Inferior parietal cortex (tissue), 1 donor: ENCODE measurements at regions not wholly inside any gene's neighbourhood (a gene's known extent, or its start where the extent isn't known, plus 50 kb on each side); places are given as distances from the start of the nearest gene placed in this dataset.

Experiments used
- DNase-seq: peaks from one replicate; pipeline ENCODE4 v3.0.0-alpha.2; 2016; ENCODE audit errors: extremely low spot score

DNA sequence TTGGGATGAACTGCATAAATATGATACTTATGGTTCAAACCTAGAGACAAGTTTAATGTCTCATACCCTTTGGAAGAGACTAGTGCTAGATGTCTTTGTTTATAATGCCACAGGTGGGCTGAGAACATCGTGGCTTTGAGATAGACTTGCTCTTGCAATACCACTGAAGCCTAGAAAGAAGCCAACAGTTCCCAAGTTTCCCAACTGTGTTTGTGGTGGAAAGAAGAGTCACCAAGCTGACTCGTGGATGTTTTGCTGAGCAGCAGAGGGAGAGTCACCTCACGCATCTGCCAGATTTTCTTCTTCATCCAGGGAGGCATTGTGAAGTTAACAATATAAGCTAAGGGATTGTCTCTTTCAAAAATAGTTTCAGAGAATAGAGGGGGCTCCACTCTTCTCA is 1076.2 kb downstream of the C4orf33 start:
- DNase-seq, result no peak

DNA sequence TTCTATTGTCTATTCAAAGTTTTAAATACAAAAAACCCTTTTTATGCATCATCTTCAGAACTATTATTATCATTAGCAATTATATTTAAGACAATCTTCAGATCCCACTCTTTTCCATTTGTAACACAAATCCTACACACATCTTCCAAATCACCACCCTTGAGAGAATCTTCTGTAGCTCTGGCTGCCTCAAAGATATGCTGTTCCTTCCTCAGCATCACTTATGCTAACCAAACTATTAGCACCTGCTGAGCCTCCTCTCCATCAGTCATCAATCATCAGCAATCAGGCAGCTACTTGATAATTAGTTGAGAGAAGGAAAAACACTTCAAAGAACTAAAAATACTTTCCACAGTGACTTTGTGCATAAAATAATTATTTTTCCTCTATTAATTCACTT is 1082.2 kb downstream of the C4orf33 start:
- no peak for DNase-seq

DNA sequence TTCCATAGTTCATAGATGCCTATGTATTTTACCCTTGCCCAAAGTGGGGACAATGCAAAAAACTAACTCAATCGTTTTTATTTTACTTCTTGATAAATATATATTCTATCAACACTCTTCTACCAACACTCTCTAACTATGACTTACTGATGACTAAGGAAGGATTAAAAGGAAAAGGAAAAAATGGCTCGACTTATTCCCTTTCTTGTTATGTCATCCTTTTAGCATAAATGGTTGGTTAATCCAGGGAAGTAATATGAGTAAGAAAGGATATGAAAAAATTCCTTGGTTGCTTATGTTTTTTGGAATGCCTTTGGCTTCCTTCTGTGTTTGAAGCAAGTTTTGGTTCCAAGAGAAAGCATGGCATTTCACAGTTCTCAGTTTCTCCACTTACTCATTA is 1087.1 kb downstream of the C4orf33 start:
- no peak for DNase-seq

DNA sequence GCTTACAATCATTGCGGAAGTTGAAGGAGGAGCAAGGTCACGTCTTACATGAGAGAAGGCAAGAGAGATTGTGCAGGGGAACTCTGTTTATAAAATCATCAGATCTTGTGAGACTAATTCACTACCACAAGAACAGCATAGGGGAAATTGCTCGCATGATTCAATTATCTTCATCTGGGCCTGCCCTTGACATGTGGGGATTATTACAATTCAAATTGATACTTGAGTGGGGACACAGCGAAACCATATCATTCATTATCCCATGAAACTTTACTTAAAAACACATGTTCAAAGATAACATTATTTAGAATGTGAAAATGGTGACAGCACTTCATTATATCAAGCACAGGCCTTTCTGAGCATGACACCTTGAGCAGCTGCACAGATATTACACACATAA is 1087.8 kb downstream of the C4orf33 start:
- no peak for DNase-seq

DNA sequence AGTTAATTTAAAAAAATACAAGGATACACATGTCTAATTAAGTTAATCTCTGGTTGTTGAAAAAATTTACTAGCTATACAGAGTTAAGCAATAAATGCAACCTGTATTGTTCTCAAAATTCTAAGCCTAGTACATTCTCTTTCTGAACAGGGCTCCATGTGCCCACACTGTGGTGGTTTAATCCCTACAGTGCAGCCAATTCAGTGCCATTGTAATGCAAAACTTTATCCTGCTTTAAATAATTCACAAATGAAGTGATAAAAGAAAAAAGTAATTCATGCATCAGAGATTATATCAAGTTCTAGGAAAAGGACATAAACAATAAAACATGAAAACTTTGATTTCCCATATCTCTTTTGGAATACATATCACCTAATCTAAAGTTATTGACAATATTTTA is 1089.2 kb downstream of the C4orf33 start:
- DNase-seq, result no peak

DNA sequence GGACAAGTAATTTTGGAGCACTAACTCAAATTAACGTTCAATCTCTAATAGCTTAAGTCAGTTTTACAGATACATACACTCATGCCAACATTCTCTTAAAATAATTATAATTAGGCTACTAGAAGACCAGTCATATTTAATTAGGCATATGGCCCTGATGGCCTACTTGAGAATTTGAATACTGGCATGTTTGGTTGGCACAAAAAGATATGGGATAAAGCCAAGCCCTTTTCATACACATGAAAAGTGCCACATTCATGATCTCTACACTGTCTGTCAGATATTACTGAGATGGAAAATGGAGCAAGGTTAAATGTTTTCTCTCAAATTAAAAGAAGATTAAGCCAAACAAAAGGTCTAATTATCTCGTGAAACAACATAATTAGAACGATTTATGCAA is 1091.0 kb downstream of the C4orf33 start:
- no peak for DNase-seq

DNA sequence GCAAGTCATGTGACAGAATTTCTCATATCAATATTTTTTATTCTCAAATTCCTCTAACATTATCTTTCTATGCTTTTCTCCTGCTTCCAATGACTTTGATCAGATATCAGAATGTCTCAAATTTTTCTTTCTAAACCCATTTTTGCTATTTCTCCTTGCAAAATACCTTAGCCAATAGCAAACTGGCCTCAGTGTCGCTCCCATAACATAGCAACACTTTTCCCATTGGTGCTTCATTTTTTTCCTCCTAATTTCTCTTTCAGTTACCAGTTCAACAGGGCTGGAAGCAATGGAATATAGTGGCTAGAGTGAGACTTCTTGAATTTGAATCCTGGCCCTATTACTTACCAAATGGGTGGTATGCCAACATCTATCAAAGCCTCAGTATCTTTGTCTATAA is 1091.6 kb downstream of the C4orf33 start:
- no peak for DNase-seq

DNA sequence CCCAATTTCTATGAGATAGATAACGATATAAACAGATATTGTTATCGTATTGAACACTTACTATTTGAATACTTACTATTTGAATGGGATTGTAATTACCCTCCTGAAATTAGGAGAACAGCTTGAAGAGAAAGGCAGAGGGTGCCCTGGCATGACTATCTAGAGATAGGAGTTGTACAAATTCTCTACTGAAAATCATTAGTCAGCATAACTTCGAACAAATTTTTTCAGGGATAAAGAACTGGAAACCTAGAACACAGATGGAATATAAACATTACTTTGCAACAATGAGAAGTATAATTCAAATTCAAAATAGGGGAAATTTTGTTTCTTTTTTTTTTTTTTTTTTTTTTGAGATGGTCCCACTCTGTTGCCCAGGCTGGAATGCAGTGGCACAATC is 1096.8 kb downstream of the C4orf33 start:
- no peak for DNase-seq

DNA sequence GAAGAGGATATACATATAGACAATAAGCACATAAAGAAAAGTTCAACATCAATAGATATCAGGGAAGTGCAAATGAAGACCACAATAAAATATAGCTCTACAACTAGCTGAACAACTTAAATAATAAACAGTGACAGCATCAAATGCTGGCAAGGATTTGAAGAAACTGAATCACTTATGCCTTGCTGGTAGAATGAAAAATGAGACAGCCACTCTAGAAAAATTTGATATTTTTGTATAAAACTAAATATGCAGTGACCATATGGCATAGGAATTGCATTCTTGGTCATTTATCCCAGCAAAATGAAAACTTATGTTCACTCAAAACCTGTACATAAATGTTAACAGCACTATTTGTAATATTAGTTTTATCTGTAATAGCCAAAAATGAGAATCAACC is 1102.0 kb downstream of the C4orf33 start:
- no peak for DNase-seq

DNA sequence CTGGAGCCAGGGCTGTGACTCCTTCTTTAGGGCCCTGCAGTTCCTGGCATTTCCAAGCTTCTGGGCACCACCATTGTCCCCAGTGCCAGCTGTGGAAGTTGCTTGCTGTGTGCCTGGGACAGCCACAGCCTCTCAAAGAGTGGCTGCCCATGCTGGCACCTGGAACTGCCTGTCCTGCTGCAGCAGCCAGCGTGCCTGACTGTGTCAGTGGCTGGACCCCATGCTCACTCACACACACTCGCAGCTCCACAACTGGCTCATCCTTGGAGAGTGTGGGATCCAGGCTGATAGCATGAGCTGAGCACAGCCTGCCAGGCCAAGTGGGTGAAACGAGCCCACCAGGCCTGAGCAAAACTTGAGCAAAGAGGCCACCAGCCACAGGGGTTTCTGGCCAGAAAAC is 1107.6 kb downstream of the C4orf33 start:
- DNase-seq, result no peak

DNA sequence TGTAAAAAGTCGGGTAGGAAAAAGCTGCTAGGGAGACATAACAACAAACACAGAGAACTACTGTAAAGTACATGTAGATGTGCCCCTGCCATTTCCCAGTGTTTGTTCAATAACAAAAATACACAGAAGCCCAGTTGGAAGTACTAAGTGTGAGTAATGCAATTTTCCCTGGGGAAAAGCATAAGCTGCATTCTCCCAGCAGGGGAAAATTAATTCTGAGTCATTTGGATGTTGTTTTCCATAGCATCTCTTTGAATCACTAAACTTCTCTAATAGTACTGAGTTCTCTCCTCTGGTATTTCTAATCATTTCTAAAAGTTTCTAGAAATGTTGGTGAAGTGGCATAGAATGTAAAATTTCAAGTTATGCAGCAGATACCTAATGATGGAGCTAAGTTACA is 1114.9 kb downstream of the C4orf33 start:
- DNase-seq, result no peak

DNA sequence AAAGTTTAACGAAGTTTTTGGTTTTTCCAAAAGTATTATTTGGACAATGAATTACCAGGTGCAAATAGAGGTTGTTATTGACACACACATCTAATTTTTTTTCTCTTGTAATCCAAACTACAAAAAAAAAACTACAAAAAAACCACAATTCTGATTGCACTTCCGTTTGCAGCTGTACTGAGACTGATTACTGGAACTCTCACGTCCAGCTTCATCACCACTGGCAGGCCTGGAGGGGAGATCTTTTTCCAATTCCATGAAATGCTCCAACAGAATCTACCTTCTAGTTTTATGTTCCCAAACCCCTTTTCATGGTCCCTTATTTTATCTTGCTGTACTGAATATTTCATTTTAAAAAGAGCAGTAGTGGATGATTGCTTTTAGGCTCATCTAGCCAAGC is 1118.3 kb downstream of the C4orf33 start:
- no peak for DNase-seq

DNA sequence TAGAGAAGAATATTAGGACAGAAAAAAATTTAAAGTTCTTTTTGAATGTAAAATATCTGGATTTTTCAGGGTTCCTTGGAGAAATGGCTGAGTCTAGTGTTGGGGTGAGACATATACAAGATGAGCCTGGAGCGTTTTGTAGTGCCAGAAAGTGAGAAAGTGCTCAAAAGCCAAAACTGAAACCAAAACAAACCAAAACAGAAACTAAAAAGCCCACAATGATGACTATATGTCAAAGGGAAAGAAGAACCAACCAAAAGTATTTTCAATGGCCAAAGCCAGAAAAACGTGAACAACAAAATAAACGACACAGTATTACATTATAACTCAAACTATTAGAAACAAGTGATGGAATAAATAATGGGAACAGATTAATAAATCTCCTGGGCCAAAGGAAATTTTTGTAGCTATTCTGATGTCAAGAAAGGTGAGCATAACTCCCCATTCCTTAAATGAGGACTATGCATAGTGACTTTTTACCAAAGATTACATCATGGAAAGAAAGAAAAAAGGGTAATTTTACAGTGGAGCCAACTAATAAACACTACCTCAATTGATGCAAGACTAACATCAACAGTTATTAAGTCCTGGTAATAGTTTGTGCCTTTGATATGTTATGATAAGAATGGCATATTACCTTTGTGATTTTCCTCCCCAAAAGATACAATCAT is 1137.6 kb downstream of the C4orf33 start:
- no peak for DNase-seq

DNA sequence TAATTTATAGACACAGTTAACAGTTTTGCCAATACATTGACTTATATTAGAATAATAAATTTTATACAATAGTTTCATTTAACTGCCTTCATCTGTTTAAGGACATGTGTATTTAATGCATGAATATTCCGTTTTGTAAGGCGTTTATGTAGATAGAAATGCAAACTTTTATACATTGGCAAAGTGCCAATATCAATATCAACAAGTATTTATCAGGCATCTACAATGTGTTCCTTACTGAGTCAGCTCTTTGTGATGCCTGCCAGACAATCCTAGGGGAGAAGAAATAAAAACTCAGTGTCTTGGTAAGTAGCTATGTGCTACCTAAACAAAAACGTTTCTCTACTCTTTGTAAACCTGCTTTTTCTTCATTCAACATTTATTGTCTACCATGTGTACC is 1142.2 kb downstream of the C4orf33 start:
- DNase-seq, result no peak

DNA sequence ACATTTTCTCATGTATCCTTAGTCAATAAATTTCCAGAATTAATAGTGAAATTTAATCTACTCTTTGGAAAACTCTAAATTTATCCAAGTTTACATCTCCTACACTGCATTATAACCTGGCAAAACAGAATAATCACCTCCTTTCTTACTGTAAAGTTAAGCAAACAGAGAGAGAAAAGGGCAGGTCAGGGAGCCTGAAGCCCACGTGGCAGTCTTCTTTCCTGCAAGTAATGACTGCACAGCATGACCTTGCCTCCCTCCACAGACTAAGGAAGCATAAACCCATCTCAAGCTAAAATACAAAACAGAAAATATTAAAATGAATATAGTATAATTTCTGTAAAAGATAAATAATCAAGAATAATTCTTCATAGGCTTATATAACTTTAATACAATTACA is 1153.0 kb downstream of the C4orf33 start:
- no peak for DNase-seq

DNA sequence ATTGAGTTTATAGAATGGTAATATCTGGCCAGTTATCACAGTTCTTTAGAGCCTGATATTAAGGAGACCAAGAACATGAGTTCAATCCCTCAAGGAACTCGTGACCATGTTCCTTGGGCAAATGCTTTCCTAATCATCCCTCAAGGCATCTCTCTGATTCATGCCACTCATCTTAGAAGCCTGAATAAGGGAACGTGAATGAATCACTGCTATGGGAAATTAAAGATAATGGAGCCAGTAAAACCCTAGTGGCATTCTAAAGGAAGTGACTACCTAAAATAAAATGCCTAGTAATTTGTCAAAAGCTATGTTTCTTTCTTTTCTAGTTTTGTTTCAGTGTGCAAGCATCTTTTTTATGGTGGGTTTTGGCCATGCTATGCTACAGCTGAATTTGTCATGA is 1161.3 kb downstream of the C4orf33 start:
- no peak for DNase-seq

DNA sequence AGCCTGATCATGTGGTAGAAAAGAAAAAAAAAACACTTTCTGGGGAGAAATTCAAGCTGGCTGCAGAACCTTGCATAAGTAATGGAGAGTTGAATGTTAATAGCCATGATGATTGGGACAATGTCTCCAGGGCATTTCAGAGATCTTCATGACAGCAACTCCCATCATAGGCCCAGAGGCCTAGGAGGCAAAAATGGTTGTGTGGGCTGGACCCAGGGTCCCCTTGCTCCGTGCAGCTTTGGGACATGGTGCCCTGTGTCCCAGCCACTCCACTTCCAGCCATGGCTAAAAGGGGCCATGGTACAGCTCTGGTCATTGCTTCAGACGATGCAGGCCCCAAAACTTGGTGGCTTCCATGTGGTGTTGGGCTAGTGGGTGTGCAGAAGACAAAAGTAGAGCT is 1170.9 kb downstream of the C4orf33 start:
- no peak for DNase-seq

DNA sequence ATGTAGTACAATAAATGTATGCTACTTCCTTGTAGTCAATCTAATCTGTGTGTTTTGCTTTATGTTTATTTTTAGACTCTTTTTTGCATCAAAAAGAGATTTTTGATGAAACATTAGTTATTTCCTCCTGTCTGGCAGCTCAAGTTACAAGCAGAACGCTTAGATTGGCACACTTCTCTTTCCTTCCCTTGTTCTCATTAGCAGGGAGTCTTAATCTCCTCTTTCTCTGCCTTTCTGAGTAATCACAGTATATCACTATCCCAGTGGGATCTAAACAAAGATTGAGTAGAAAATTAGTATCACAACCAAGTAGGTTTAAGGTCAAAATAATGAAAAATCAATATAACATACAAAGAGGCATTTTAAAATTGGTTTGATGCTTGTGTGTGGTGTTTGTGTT is 1192.6 kb downstream of the C4orf33 start:
- DNase-seq, result no peak

DNA sequence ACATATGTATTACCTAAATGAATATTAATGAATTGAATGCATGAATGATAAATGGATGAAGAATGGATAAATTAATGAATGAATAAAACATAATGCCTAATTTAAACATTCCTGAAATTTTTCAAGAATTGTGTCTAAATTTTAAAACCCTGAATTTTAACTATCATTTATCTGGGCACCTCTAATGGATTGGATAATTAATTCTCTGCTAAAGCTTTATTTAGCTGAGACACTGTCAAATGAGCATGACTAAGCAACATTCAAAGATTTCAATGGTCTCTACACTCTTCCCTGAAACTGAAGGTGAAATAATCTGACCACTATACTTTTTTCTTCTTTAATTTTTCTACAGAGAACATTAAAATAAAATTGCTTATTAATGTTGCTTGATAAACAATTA is 1197.7 kb downstream of the C4orf33 start:
- no peak for DNase-seq

DNA sequence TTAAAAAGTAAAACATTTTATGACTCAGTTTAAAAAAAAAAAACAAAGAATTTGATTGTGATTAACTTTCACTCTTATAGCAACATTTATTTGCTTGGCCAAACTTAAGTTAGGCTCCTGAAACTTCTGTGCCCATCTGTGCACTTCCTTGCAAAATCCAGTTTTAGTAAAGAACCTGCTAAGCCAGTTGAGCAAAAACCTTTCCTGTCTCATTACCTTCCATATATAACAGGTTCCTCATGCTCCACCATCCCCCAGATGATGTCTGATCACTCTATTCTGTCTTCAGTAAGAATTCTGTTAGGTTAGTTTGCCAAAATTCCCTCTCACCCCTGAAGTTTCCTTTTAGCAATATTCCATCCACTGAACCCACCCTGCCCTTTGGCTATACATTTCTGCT is 1200.5 kb downstream of the C4orf33 start:
- DNase-seq, result no peak

DNA sequence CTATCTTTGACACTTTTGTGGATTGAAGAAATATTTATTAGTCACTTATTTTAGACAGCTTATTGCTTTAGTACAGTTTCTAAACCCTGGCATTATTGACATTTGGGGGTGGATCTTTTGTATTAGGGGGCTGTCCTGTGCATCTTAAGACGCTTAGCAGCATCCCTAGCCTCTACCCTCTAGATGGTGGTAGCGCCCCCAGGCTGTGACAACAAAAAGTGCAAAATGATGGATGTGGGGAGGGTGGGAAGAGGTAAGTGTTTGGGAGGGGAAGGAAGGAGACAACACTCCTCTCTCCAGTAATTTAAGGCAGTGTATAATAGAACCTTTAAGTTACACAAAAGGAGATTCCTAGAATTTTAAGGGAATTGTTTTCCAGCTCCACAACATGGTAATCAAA is 1210.6 kb downstream of the C4orf33 start:
- DNase-seq, result no peak

DNA sequence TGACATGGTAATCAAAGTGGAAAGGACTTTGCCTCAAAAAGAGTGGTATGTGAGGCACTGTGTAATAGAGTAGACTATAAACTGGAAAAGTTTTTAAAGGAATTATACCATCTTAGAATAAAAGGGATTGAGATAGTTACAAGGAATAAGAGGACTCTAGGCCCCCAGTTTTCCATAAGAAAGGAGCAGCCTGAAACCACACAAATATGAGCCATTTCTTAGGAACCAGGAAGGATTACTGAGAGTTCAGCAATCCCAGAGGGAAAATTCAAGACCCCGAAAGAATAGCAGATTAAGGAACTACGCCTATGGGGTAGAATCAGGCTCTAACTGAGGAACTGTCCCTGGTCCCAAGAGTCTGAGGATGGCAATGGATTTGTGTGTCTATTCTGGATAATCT is 1213.3 kb downstream of the C4orf33 start:
- DNase-seq, result no peak

DNA sequence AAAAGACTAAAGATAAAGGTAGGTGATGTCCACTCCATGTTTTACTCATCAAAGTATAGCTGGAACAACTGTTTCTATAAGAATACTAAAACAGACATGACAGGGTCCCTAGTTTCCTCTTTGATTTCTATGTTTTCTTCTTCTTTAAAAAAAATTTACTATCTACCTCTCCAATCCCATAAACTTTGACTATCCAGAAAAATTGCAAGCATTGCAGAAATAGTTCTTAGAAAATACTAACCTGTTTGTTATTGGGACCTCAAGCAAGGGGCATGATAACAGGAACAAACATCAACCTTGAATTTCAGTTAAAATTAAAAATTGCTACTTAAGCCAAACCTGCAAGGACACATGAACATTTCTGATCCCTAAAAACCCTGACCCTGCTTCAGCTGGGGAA is 1226.5 kb downstream of the C4orf33 start:
- no peak for DNase-seq

DNA sequence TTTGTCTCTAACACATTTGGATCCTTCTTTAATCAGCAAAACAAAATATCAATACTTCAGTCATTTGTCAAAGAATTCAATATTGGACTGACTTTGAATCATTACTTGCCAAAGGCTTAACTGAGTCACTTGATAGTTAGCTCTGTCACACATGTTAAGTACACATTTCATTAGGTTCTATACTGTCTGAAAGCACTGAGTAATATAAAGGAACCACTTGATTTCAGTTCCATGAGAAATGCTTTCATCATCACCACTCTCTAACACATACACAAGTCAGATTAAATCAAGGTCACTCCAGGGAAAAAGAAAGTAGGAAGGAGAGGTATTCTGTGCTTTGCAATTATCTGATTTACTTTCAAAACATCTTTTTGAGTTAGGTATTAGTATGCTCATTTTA is 1233.1 kb downstream of the C4orf33 start:
- DNase-seq, result no peak
